ENCODE measurements at regions not wholly inside any gene's neighbourhood (a gene's known extent, or its start where the extent isn't known, plus 50 kb on each side); places are given as distances from the start of the nearest gene placed in this dataset.

GRCh38 chr14:71180397-71180796 is 273.1 kb downstream of the PCNX1 start:
- TF ChIP-seq YY1 (IDR thresholded peaks at IDR 0.05; ENCODE audit: insufficient read depth, insufficient read length) (no peak), SUZ12 (IDR thresholded peaks at IDR 0.05; ENCODE audit: extremely low read depth, insufficient read depth, insufficient read length) (no peak)
